Smooth muscle cell (in vitro differentiated cells): ENCODE measurements at regions not wholly inside any gene's neighbourhood (a gene's known extent, or its start where the extent isn't known, plus 50 kb on each side); places are given as distances from the start of the nearest gene placed in this dataset.

ENCODE experiments used
- DNase-seq: peaks from one replicate; lab custom pipeline; 2025; ENCODE audit not compliant: unreplicated experiment; lab: John Stamatoyannopoulos, UW
- H2AFZ ChIP-seq: fragments of 200-600 bp; sonication (generic); 2 replicates; pipeline ENCODE4 v1.6.0; 2016; ENCODE audit warnings: antibody characterized with exemption, low read depth, mild to moderate bottlenecking
- H3F3A ChIP-seq: fragments of 200-600 bp; sonication (generic); 2 replicates; pipeline ENCODE4 v1.6.0; 2017; ENCODE audit warnings: antibody characterized with exemption, low read depth
- H3K27ac ChIP-seq: fragments of 200-600 bp; sonication (generic); 2 replicates; pipeline ENCODE4 v1.5.1; 2016; ENCODE audit warnings: low read depth, mild to moderate bottlenecking
- H3K27me3 ChIP-seq: fragments of 200-600 bp; sonication (generic); 2 replicates; pipeline ENCODE4 v1.6.1; 2016; ENCODE audit warnings: low read depth, mild to moderate bottlenecking
- H3K36me3 ChIP-seq: fragments of 200-600 bp; sonication (generic); 2 replicates; pipeline ENCODE4 v1.5.1; 2016; ENCODE audit warnings: low read depth
- H3K4me1 ChIP-seq: fragments of 200-600 bp; sonication (generic); 2 replicates; pipeline ENCODE4 v1.5.1; 2016; ENCODE audit warnings: low read depth
- H3K4me2 ChIP-seq: fragments of 200-600 bp; sonication (generic); 2 replicates; pipeline ENCODE4 v1.6.0; 2016; ENCODE audit warnings: mild to moderate bottlenecking
- H3K4me3 ChIP-seq: fragments of 200-600 bp; sonication (generic); 2 replicates; pipeline ENCODE4 v1.5.1; 2016; ENCODE audit warnings: mild to moderate bottlenecking
- H3K79me2 ChIP-seq: fragments of 200-600 bp; sonication (generic); 2 replicates; pipeline ENCODE4 v1.6.0; 2016; ENCODE audit warnings: low read depth, mild to moderate bottlenecking
- H3K9ac ChIP-seq: fragments of 200-600 bp; sonication (generic); 2 replicates; pipeline ENCODE4 v1.6.0; 2016; ENCODE audit warnings: low read depth
- H3K9me3 ChIP-seq: fragments of 200-600 bp; sonication (generic); replicated peaks from 2 replicates; pipeline ENCODE4 v1.5.1; 2016; ENCODE audit warnings: low read depth
- H4K20me1 ChIP-seq: fragments of 200-600 bp; sonication (generic); 2 replicates; pipeline ENCODE4 v1.6.0; 2016; ENCODE audit warnings: low read depth
- WGBS: methylation state at CpG from one replicate; pipeline ENCODE4 v1.1.7; 2016; ENCODE audit warnings: low lambda C conversion rate; 5-methylcytosine and 5-hydroxymethylcytosine counted together
- TF ChIP-seq, protein P1 (sequence below): fragments of 200-600 bp; sonication (generic); IDR thresholded peaks from 2 replicates; pipeline ENCODE4 v1.5.1; 2017; ENCODE audit warnings: borderline replicate concordance, mild to moderate bottlenecking, antibody characterized with exemption; ENCODE audit not compliant: insufficient read depth, poor library complexity, severe bottlenecking

DNA sequence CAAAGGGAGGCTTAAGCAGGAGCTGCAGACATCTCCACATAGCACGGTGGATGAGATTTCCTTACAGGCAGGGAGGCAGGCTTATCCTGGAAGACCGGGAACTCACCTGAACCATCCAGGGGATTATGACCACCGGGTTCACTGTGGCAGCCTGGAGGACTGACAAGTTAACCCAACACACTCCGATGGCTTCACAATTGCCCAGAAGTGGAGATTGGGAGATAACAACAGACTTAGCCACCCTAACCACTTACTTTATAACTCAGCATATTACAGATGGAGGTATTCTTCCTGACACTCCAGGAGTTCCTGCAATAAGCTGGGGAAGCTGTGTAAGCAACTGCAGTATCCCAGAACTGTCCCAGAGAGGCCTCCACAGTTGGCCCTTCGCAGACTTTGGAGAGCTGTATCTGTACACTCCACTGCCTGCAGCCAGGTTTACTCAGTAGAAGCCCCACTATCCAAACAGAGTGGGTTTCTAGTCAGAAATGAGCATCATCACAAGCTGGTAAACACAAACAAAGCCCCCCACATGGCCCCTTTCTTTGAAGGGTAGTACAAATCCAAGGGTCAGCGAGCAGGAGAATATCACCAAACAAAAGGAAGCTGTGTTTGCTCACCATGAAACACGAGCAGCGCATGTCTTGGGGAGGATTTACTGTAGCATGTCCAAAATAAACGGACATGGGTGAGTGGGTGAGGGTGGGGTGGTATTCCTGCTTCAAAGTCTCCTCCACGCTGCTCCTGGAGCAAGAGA, 462.2 kb downstream of the RASEF start:
- Histone ChIP-seq H3K9me3 (no peaks in the 10 kb centered on the region), H3K9ac (no peak overlapping the region), H4K20me1 (no peaks in the 10 kb centered on the region), H2AFZ (no peak overlapping the region), H3K79me2 (no peaks in the 10 kb centered on the region), H3K4me2 (peak overlapping the region; percentile 3), H3K27me3 (no peaks in the 10 kb centered on the region), H3F3A (peaks cover 6% of the 10 kb centered on the region), H3K27ac (no peak overlapping the region), H3K4me3 (no peak overlapping the region), H3K36me3 (no peaks in the 10 kb centered on the region), H3K4me1 (peaks cover 12% of the 10 kb centered on the region)
- TF ChIP-seq, protein P1, sequence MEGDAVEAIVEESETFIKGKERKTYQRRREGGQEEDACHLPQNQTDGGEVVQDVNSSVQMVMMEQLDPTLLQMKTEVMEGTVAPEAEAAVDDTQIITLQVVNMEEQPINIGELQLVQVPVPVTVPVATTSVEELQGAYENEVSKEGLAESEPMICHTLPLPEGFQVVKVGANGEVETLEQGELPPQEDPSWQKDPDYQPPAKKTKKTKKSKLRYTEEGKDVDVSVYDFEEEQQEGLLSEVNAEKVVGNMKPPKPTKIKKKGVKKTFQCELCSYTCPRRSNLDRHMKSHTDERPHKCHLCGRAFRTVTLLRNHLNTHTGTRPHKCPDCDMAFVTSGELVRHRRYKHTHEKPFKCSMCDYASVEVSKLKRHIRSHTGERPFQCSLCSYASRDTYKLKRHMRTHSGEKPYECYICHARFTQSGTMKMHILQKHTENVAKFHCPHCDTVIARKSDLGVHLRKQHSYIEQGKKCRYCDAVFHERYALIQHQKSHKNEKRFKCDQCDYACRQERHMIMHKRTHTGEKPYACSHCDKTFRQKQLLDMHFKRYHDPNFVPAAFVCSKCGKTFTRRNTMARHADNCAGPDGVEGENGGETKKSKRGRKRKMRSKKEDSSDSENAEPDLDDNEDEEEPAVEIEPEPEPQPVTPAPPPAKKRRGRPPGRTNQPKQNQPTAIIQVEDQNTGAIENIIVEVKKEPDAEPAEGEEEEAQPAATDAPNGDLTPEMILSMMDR = no peak
- 48% methylated on average over 10 of the region's 10 CpGs for WGBS
- no peak for DNase-seq

DNA sequence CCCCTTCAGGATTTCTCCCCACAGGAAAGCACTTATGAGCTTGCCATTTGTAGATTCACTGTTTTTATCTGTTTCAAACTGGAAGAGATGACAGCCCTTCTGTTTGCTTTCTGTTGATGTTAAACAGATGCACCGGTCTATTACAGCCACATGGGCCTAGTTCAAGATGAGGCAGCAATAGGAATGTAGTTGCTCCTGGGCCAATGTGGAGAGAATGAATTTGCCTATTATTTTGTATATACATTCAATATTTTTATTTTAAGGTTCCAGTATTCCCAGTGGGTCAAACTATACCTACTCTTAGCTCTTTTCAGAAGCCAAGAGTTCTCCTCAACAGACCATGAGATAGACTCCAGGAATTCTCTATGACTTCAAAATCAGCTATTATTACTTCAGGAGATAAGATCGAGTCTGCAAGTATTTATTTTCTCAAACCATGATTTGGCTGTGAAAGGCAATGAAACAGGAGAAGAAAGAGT, 461.6 kb downstream of the RASEF start:
- no peaks in the 10 kb centered on the region for H3K27me3 ChIP-seq

DNA sequence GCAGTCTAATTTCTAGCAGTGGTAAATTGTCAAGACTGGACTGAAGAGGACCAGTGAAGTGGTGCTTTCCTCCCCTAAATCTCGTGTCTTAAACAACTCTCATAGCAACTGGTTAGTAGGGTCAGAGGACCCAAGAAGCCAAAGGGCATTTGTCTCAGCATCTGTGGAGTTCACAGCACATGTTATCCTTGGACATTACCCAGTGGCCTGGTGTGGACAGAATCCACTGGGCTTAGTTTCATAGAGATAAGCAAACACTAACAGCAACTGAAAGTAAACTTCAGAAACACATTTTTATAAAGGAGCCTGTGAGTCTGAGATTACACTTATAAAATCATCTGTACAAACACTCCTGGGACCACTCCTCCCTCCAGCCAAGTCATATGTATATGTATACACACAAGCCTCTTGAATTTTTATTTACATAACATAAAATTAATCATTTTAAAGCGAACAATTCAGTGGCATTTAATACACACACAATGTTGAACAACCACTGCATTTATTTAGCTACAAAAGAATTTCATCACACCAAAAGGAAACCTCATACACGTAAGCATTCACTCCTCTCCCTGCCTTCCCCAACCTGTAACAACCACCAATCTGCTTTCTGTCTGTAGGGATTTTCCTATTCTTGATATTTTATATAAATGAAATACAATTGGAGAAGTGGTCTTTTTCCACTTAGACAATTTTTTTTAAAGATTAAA, 457.8 kb downstream of the RASEF start:
- 47% methylated on average over 3 of the region's 3 CpGs for whole genome bisulfite sequencing

More for the DNA sequence above, 461.6 kb downstream of the RASEF start:
- Histone ChIP-seq H3K36me3 (no peaks in the 10 kb centered on the region), H3K27ac (peak overlapping the region; percentile 25), H3K9ac (no peak overlapping the region), H3K9me3 (no peaks in the 10 kb centered on the region), H3K79me2 (no peaks in the 10 kb centered on the region), H3K4me1 (peaks cover 12% of the 10 kb centered on the region), H4K20me1 (no peaks in the 10 kb centered on the region), H3F3A (peaks cover 6% of the 10 kb centered on the region), H3K4me2 (peak overlapping the region; percentile 74), H3K4me3 (no peak overlapping the region), H2AFZ (no peak overlapping the region)
- DNase-seq = no peak
- 8% methylated on average over 2 of the region's 2 CpGs for WGBS
- TF ChIP-seq, protein P1 = no peak

More for the DNA sequence above, 457.8 kb downstream of the RASEF start:
- Histone ChIP-seq H3K79me2 (no peaks in the 10 kb centered on the region), H3K4me1 (peaks cover 12% of the 10 kb centered on the region), H3K4me2 (peak overlapping the region; percentile 53), H3K36me3 (no peaks in the 10 kb centered on the region), H3K27me3 (peaks cover 25% of the 10 kb centered on the region), H3K9ac (no peak overlapping the region), H2AFZ (no peak overlapping the region), H3K27ac (no peak overlapping the region), H3K4me3 (no peak overlapping the region), H3F3A (no peaks in the 10 kb centered on the region), H4K20me1 (no peaks in the 10 kb centered on the region), H3K9me3 (no peaks in the 10 kb centered on the region)
- TF ChIP-seq, protein P1 = no peak
- no peak for DNase-seq
